Suprapubic skin (tissue), 4 donors: ENCODE measurements at regions not wholly inside any gene's neighbourhood (a gene's known extent, or its start where the extent isn't known, plus 50 kb on each side); places are given as distances from the start of the nearest gene placed in this dataset.

Experiments used
- EP300 ChIP-seq: sonication (generic); formaldehyde crosslinking; IDR thresholded peaks from one replicate; pipeline ENCODE4 v1.6.1; 2017; ENCODE audit warnings: antibody characterized with exemption
- POLR2A ChIP-seq, 2 donors: fragments of 450-650 bp; IDR thresholded peaks; one replicate each; pipeline ENCODE4 v1.6.1; 2017; ENCODE audit warnings: antibody characterized with exemption in 2 of 2, mild to moderate bottlenecking in 2 of 2, moderate library complexity in 2 of 2
- POLR2AphosphoS5 ChIP-seq, 3 donors: sonication (generic); formaldehyde crosslinking; IDR thresholded peaks; one replicate each; pipeline ENCODE4 v1.6.1; 2017; ENCODE audit warnings: antibody characterized with exemption in 3 of 3
- TF ChIP-seq, protein P1 (sequence below), 2 donors: fragments of 200-600 bp in 1 of 2; fragments of 450-650 bp in 1 of 2; sonication (generic) in 1 of 2; IDR thresholded peaks; one replicate each; pipeline ENCODE4 v1.5.1; 2016 to 2019; ENCODE audit warnings: antibody characterized with exemption in 2 of 2, mild to moderate bottlenecking in 1 of 2, moderate library complexity in 1 of 2

DNA sequence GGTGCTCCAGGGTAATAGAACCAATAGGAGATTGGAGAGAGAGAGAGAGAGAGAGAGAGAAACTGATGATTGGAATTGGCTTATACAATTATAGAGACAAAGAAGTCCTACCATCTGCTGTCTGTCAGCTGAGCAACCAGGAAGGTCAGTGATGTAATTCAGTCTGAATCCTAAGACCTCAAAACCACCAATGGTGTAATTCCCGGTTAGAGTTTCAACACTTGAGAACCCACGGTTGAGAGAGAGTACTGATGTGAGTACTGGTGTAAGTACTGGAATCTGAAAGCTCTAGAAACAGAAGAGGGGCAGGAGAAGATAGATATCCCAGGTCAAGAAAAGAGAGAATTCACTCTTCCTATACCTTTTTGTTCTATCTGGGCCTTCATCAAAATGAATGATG lies 775.8 kb downstream of the EFNA5 start:
- TF ChIP-seq POLR2AphosphoS5 (IDR thresholded peaks at IDR 0.05) (no peak), POLR2A (IDR thresholded peaks at IDR 0.05) (no peak), EP300 (no peak)
- TF ChIP-seq, protein P1, sequence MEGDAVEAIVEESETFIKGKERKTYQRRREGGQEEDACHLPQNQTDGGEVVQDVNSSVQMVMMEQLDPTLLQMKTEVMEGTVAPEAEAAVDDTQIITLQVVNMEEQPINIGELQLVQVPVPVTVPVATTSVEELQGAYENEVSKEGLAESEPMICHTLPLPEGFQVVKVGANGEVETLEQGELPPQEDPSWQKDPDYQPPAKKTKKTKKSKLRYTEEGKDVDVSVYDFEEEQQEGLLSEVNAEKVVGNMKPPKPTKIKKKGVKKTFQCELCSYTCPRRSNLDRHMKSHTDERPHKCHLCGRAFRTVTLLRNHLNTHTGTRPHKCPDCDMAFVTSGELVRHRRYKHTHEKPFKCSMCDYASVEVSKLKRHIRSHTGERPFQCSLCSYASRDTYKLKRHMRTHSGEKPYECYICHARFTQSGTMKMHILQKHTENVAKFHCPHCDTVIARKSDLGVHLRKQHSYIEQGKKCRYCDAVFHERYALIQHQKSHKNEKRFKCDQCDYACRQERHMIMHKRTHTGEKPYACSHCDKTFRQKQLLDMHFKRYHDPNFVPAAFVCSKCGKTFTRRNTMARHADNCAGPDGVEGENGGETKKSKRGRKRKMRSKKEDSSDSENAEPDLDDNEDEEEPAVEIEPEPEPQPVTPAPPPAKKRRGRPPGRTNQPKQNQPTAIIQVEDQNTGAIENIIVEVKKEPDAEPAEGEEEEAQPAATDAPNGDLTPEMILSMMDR (IDR thresholded peaks at IDR 0.05) = no peak
